GM23338 (cell line): ENCODE measurements at regions not wholly inside any gene's neighbourhood (a gene's known extent, or its start where the extent isn't known, plus 50 kb on each side); places are given as distances from the start of the nearest gene placed in this dataset.
A peak's percentile ranks its signal among the peaks of the same experiment; 100 is the strongest.

ENCODE experiments used
- ATAC-seq: fragments of 200-7000 bp; cut with Tn5 transposase; 3 replicates; pipeline ENCODE4 v1.9.1; 2020
- DNase-seq: peaks from one replicate; pipeline ENCODE4 v3.0.0-alpha.2; 2015; ENCODE audit warnings: low spot score
- H2AFZ ChIP-seq: fragments of 200-600 bp; sonication (generic); 2 replicates; pipeline ENCODE4 v1.8.0; 2016; ENCODE audit warnings: antibody characterized with exemption, mild to moderate bottlenecking, moderate library complexity
- H3F3A ChIP-seq: fragments of 200-600 bp; sonication (generic); replicated peaks from 2 replicates; pipeline ENCODE4 v1.8.0; 2017; ENCODE audit warnings: antibody characterized with exemption, mixed run types, low read depth
- H3K27ac ChIP-seq: fragments of 200-600 bp; sonication (generic); 2 replicates; pipeline ENCODE4 v1.6.1; 2016; ENCODE audit warnings: low read depth
- H3K27me3 ChIP-seq: fragments of 200-600 bp; sonication (generic); 2 replicates; pipeline ENCODE4 v1.8.0; 2016; ENCODE audit warnings: mild to moderate bottlenecking, mixed run types, moderate library complexity; ENCODE audit not compliant: insufficient read depth
- H3K36me3 ChIP-seq: fragments of 200-600 bp; sonication (generic); 2 replicates; pipeline ENCODE4 v1.8.0; 2016; ENCODE audit warnings: mild to moderate bottlenecking; ENCODE audit not compliant: insufficient read depth
- H3K4me1 ChIP-seq: fragments of 200-600 bp; sonication (generic); 2 replicates; pipeline ENCODE4 v1.8.0; 2016; ENCODE audit warnings: mild to moderate bottlenecking, moderate library complexity; ENCODE audit not compliant: insufficient read depth
- H3K4me2 ChIP-seq: fragments of 200-600 bp; sonication (generic); 2 replicates; pipeline ENCODE4 v1.7.1; 2017; ENCODE audit warnings: mixed run types
- H3K4me3 ChIP-seq: fragments of 200-600 bp; sonication (generic); 2 replicates; pipeline ENCODE4 v1.6.1; 2016; ENCODE audit warnings: mixed run types
- H3K79me2 ChIP-seq: fragments of 200-600 bp; sonication (generic); replicated peaks from 2 replicates; pipeline ENCODE4 v1.8.0; 2017; ENCODE audit warnings: mild to moderate bottlenecking; ENCODE audit not compliant: insufficient read depth
- H3K9me2 ChIP-seq: fragments of 200-600 bp; sonication (generic); 2 replicates; pipeline ENCODE4 v1.8.0; 2017; ENCODE audit not compliant: insufficient read depth
- H4K20me1 ChIP-seq: fragments of 200-600 bp; sonication (generic); replicated peaks from 2 replicates; pipeline ENCODE4 v1.8.0; 2017; ENCODE audit warnings: mild to moderate bottlenecking; ENCODE audit not compliant: insufficient read depth
- H3K27ac Mint-ChIP-seq: 2 replicates; pipeline ENCODE4 v1.8.0; 2020; ENCODE audit warnings: inconsistent platforms, mild to moderate bottlenecking, moderate library complexity, mixed read lengths
- H3K27me3 Mint-ChIP-seq: 3 replicates; pipeline ENCODE4 v1.8.0; 2022; ENCODE audit warnings: low read depth, mild to moderate bottlenecking, moderate library complexity, mixed read lengths, inconsistent platforms; ENCODE audit not compliant: insufficient read depth, poor library complexity
- H3K36me3 Mint-ChIP-seq: 3 replicates; pipeline ENCODE4 v1.8.0; 2021; ENCODE audit warnings: low read depth, mild to moderate bottlenecking, inconsistent platforms, moderate library complexity, mixed read lengths
- H3K4me1 Mint-ChIP-seq: 3 replicates; pipeline ENCODE4 v1.8.0; 2020; ENCODE audit warnings: mild to moderate bottlenecking, inconsistent platforms, mixed read lengths
- H3K4me3 Mint-ChIP-seq: 3 replicates; pipeline ENCODE4 v1.8.0; 2021; ENCODE audit warnings: moderate library complexity, mild to moderate bottlenecking, inconsistent platforms, mixed read lengths
- H3K9me3 Mint-ChIP-seq: 3 replicates; pipeline ENCODE4 v1.8.0; 2020; ENCODE audit warnings: moderate library complexity, mild to moderate bottlenecking, inconsistent platforms, mixed read lengths
- EZH2phosphoT487 ChIP-seq: fragments of 200-600 bp; sonication (generic); IDR thresholded peaks from one replicate; pipeline ENCODE4 v1.8.1; 2018; ENCODE audit warnings: antibody characterized with exemption; ENCODE audit not compliant: unreplicated experiment
- JUNB ChIP-seq: IDR thresholded peaks from one replicate; pipeline ENCODE4 v1.6.1; 2016; ENCODE audit warnings: antibody characterized with exemption; ENCODE audit not compliant: unreplicated experiment
- POLR2AphosphoS5 ChIP-seq: IDR thresholded peaks from 2 replicates; pipeline ENCODE4 v1.6.1; 2016; ENCODE audit warnings: antibody characterized with exemption, low read depth
- ZNF331 ChIP-seq: fragments of 250-450 bp; sonication (Bioruptor Pico); IDR thresholded peaks from 2 replicates; pipeline ENCODE4 v1.5.0; 2020; ENCODE audit warnings: low read depth, mild to moderate bottlenecking, moderate library complexity
- TF ChIP-seq, protein P1 (sequence below): IDR thresholded peaks from one replicate; pipeline ENCODE4 v1.6.1; 2018; ENCODE audit warnings: antibody characterized with exemption; ENCODE audit not compliant: unreplicated experiment
- TF ChIP-seq, protein P2 (sequence below): IDR thresholded peaks from 2 replicates; pipeline ENCODE4 v1.6.1; 2016; ENCODE audit warnings: antibody characterized with exemption
- TF ChIP-seq, protein P3 (sequence below), 2 experiments: fragments of 200-600 bp in 1 of 2; sonication (generic) in 1 of 2; conservative IDR thresholded peaks; 2 replicates each; pipeline versions ENCODE4 v1.5.1 to v1.6.1; 2016 to 2017; ENCODE audit warnings: antibody characterized with exemption in 2 of 2, low read depth in 2 of 2, mild to moderate bottlenecking in 2 of 2, moderate library complexity in 1 of 2
- TF ChIP-seq, protein P4 (sequence below): fragments of 250-450 bp; sonication (Bioruptor Pico); IDR thresholded peaks from 2 replicates; pipeline ENCODE4 v1.5.0; 2020; ENCODE audit warnings: mild to moderate bottlenecking, moderate library complexity

DNA sequence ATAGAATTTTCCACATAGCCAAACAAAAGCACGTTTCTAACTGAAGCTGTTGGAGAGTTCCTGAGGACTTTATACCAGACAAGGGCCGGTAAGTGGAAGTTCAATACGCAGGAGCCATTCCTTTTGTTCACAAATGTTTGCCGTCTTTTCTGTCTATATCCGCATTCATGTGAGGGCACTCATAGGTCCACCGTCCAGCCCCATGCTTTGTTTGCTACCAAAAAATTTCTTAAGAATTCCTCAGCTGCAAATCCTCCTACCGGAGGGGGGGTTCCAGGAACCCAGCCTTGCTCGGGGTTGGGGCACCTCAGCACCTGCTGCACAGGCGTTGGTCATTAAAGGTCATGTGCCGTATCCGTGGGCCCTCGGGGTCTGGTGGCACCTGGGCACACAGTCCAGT lies 276.8 kb downstream of the SEC14L1 start (continued):
- TF ChIP-seq, protein P1, sequence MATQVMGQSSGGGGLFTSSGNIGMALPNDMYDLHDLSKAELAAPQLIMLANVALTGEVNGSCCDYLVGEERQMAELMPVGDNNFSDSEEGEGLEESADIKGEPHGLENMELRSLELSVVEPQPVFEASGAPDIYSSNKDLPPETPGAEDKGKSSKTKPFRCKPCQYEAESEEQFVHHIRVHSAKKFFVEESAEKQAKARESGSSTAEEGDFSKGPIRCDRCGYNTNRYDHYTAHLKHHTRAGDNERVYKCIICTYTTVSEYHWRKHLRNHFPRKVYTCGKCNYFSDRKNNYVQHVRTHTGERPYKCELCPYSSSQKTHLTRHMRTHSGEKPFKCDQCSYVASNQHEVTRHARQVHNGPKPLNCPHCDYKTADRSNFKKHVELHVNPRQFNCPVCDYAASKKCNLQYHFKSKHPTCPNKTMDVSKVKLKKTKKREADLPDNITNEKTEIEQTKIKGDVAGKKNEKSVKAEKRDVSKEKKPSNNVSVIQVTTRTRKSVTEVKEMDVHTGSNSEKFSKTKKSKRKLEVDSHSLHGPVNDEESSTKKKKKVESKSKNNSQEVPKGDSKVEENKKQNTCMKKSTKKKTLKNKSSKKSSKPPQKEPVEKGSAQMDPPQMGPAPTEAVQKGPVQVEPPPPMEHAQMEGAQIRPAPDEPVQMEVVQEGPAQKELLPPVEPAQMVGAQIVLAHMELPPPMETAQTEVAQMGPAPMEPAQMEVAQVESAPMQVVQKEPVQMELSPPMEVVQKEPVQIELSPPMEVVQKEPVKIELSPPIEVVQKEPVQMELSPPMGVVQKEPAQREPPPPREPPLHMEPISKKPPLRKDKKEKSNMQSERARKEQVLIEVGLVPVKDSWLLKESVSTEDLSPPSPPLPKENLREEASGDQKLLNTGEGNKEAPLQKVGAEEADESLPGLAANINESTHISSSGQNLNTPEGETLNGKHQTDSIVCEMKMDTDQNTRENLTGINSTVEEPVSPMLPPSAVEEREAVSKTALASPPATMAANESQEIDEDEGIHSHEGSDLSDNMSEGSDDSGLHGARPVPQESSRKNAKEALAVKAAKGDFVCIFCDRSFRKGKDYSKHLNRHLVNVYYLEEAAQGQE, result no peak
- no peak for TF ChIP-seq JUNB

DNA sequence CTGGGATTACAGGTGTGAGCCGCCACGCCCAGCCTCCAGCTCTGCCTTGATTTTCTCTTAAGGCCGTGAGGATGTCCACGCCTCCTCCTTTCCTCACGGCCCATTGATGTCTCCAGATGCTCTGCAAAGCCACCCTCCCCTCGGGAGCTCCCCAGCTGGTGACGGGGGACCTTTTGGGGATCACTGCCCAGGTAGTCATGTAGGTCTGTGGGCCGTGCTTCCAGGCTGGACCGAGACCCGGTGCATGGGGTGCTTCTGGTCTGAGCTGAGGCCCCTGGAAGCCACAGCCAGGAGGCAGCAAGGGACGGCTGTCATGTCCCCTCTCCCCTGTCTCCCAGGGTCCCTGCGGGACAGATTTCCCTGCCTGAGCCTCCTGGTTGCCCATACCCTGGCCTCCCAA lies 277.8 kb downstream of the SEC14L1 start:
- Mint-ChIP-seq H3K27me3 (peaks cover 33% of the 10 kb centered on the region), H3K27ac (no peak overlapping the region), H3K4me3 (no peak overlapping the region), H3K4me1 (peaks cover 47% of the 10 kb centered on the region), H3K36me3 (no peaks in the 10 kb centered on the region; the same call in 2 of the 3 replicates), H3K9me3 (no peaks in the 10 kb centered on the region)
- H3K36me3 ChIP-seq, result no peaks in the 10 kb centered on the region
- H4K20me1 ChIP-seq, result peaks cover 5% of the 10 kb centered on the region; the same call in 1 of the 2 replicates
- H3K27ac ChIP-seq, result no peak overlapping the region
- peaks cover 58% of the 10 kb centered on the region for H3K79me2 ChIP-seq
- no peak overlapping the region for H3K4me3 ChIP-seq
- H2AFZ ChIP-seq, result no peak overlapping the region
- peak overlapping the region; percentile 78; the same call in 1 of the 2 replicates for H3K4me2 ChIP-seq
- 0 out of 2 replicates have a peak, but pooled peaks cover 9% of the 10 kb centered on the region for H3F3A ChIP-seq
- no peaks in the 10 kb centered on the region for H3K9me2 ChIP-seq
- peaks cover 39% of the 10 kb centered on the region for H3K4me1 ChIP-seq
- ATAC-seq, result no peak
- no peak for DNase-seq
- no peaks in the 10 kb centered on the region for H3K27me3 ChIP-seq
- TF ChIP-seq JUNB, result no peak
- no peak for TF ChIP-seq POLR2AphosphoS5
- TF ChIP-seq, protein P2, sequence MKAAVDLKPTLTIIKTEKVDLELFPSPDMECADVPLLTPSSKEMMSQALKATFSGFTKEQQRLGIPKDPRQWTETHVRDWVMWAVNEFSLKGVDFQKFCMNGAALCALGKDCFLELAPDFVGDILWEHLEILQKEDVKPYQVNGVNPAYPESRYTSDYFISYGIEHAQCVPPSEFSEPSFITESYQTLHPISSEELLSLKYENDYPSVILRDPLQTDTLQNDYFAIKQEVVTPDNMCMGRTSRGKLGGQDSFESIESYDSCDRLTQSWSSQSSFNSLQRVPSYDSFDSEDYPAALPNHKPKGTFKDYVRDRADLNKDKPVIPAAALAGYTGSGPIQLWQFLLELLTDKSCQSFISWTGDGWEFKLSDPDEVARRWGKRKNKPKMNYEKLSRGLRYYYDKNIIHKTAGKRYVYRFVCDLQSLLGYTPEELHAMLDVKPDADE, result no peak
- TF ChIP-seq, protein P3, sequence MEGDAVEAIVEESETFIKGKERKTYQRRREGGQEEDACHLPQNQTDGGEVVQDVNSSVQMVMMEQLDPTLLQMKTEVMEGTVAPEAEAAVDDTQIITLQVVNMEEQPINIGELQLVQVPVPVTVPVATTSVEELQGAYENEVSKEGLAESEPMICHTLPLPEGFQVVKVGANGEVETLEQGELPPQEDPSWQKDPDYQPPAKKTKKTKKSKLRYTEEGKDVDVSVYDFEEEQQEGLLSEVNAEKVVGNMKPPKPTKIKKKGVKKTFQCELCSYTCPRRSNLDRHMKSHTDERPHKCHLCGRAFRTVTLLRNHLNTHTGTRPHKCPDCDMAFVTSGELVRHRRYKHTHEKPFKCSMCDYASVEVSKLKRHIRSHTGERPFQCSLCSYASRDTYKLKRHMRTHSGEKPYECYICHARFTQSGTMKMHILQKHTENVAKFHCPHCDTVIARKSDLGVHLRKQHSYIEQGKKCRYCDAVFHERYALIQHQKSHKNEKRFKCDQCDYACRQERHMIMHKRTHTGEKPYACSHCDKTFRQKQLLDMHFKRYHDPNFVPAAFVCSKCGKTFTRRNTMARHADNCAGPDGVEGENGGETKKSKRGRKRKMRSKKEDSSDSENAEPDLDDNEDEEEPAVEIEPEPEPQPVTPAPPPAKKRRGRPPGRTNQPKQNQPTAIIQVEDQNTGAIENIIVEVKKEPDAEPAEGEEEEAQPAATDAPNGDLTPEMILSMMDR (conservative IDR thresholded peaks at IDR 0.05; ENCODE audit: low read depth in 2 of 2), result no peak
- TF ChIP-seq, protein P1, result no peak
- TF ChIP-seq EZH2phosphoT487, result no peak
- TF ChIP-seq, protein P4, sequence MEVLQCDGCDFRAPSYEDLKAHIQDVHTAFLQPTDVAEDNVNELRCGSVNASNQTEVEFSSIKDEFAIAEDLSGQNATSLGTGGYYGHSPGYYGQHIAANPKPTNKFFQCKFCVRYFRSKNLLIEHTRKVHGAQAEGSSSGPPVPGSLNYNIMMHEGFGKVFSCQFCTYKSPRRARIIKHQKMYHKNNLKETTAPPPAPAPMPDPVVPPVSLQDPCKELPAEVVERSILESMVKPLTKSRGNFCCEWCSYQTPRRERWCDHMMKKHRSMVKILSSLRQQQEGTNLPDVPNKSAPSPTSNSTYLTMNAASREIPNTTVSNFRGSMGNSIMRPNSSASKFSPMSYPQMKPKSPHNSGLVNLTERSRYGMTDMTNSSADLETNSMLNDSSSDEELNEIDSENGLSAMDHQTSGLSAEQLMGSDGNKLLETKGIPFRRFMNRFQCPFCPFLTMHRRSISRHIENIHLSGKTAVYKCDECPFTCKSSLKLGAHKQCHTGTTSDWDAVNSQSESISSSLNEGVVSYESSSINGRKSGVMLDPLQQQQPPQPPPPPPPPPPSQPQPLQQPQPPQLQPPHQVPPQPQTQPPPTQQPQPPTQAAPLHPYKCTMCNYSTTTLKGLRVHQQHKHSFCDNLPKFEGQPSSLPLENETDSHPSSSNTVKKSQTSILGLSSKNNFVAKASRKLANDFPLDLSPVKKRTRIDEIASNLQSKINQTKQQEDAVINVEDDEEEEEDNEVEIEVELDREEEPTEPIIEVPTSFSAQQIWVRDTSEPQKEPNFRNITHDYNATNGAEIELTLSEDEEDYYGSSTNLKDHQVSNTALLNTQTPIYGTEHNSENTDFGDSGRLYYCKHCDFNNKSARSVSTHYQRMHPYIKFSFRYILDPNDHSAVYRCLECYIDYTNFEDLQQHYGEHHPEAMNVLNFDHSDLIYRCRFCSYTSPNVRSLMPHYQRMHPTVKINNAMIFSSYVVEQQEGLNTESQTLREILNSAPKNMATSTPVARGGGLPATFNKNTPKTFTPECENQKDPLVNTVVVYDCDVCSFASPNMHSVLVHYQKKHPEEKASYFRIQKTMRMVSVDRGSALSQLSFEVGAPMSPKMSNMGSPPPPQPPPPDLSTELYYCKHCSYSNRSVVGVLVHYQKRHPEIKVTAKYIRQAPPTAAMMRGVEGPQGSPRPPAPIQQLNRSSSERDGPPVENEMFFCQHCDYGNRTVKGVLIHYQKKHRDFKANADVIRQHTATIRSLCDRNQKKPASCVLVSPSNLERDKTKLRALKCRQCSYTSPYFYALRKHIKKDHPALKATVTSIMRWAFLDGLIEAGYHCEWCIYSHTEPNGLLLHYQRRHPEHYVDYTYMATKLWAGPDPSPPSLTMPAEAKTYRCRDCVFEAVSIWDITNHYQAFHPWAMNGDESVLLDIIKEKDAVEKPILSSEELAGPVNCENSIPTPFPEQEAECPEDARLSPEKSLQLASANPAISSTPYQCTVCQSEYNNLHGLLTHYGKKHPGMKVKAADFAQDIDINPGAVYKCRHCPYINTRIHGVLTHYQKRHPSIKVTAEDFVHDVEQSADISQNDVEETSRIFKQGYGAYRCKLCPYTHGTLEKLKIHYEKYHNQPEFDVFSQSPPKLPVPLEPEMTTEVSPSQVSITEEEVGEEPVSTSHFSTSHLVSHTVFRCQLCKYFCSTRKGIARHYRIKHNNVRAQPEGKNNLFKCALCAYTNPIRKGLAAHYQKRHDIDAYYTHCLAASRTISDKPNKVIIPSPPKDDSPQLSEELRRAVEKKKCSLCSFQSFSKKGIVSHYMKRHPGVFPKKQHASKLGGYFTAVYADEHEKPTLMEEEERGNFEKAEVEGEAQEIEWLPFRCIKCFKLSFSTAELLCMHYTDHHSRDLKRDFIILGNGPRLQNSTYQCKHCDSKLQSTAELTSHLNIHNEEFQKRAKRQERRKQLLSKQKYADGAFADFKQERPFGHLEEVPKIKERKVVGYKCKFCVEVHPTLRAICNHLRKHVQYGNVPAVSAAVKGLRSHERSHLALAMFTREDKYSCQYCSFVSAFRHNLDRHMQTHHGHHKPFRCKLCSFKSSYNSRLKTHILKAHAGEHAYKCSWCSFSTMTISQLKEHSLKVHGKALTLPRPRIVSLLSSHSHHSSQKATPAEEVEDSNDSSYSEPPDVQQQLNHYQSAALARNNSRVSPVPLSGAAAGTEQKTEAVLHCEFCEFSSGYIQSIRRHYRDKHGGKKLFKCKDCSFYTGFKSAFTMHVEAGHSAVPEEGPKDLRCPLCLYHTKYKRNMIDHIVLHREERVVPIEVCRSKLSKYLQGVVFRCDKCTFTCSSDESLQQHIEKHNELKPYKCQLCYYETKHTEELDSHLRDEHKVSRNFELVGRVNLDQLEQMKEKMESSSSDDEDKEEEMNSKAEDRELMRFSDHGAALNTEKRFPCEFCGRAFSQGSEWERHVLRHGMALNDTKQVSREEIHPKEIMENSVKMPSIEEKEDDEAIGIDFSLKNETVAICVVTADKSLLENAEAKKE (CRISPR knock-in tag), result no peak
- no peak for TF ChIP-seq ZNF331 (CRISPR knock-in tag)
